Stomach (tissue), 4 donors: ENCODE measurements at regions not wholly inside any gene's neighbourhood (a gene's known extent, or its start where the extent isn't known, plus 50 kb on each side); places are given as distances from the start of the nearest gene placed in this dataset.

ENCODE experiments used
- CTCF ChIP-seq, 7 experiments: fragments of 450-650 bp in 4 of 7; fragments of 200-600 bp in 3 of 7; sonication (generic) in 3 of 7; IDR thresholded peaks; one replicate each; pipeline ENCODE4 v1.5.1; 2016 to 2019; ENCODE audit warnings: antibody characterized with exemption in 7 of 7, control low read depth in 2 of 7, mild to moderate bottlenecking in 1 of 7
- POLR2A ChIP-seq, 4 donors: fragments of 450-650 bp; IDR thresholded peaks; one replicate each; pipeline ENCODE4 v1.6.1; 2016; ENCODE audit warnings: antibody characterized with exemption in 4 of 4, control low read depth in 2 of 4, mild to moderate bottlenecking in 1 of 4, moderate library complexity in 1 of 4
- POLR2AphosphoS5 ChIP-seq, 3 donors: sonication (generic); formaldehyde crosslinking; IDR thresholded peaks; one replicate each; pipeline ENCODE4 v1.6.1; 2016; ENCODE audit warnings: antibody characterized with exemption in 3 of 3

GRCh38 chr2:12960671-12961070, 243.9 kb downstream of the TRIB2 start:
- no peak for TF ChIP-seq CTCF (IDR thresholded peaks at IDR 0.05)
- TF ChIP-seq POLR2AphosphoS5 (IDR thresholded peaks at IDR 0.05), result no peak
- TF ChIP-seq POLR2A (IDR thresholded peaks at IDR 0.05), result no peak
